Nephron progenitor cell (in vitro differentiated cells): ENCODE measurements at regions not wholly inside any gene's neighbourhood (a gene's known extent, or its start where the extent isn't known, plus 50 kb on each side); places are given as distances from the start of the nearest gene placed in this dataset.

Source experiments
- DNase-seq: peaks from one replicate; pipeline ENCODE4 v3.0.0; 2021
- H3K27ac Mint-ChIP-seq: 2 replicates; pipeline ENCODE4 v1.8.0; 2021; ENCODE audit warnings: mild to moderate bottlenecking, moderate library complexity, mixed read lengths
- H3K27me3 Mint-ChIP-seq: 2 replicates; pipeline ENCODE4 v1.8.0; 2021; ENCODE audit warnings: mild to moderate bottlenecking, low read depth, mixed read lengths; ENCODE audit not compliant: poor library complexity
- H3K36me3 Mint-ChIP-seq: 2 replicates; pipeline ENCODE4 v1.8.0; 2021; ENCODE audit warnings: low read depth, mixed read lengths
- H3K4me1 Mint-ChIP-seq: 2 replicates; pipeline ENCODE4 v1.8.0; 2021; ENCODE audit warnings: mixed read lengths
- H3K4me3 Mint-ChIP-seq: 2 replicates; pipeline ENCODE4 v1.8.0; 2021; ENCODE audit warnings: mild to moderate bottlenecking, moderate library complexity, mixed read lengths
- H3K9me3 Mint-ChIP-seq: 2 replicates; pipeline ENCODE4 v1.8.0; 2021; ENCODE audit warnings: mild to moderate bottlenecking, moderate library complexity, mixed read lengths
- TF ChIP-seq, protein P1 (sequence below): fragments of 200-600 bp; sonication (generic); IDR thresholded peaks from 2 replicates; pipeline ENCODE4 v1.5.0; 2021; ENCODE audit warnings: antibody characterized with exemption

DNA sequence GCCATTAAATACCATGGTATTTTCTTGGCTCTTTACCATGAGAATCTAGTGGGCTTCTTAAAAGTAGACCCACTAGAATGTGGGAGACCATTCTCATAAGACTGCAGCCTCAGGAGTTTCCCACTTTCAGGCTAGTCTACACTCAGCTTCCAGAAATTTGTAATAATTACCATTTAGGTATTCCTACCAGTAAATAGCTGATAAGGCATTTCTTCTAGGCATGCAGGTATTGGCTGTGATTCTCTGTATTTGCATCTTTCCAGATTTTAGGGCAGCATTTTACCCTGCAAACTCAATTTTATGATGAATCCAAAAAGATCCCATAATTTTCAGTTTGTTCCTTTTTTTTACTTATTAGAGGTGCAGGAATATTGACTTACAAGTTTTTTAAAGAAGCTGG is 496.6 kb downstream of the TRAM1L1 start:
- H3K27ac Mint-ChIP-seq = no peak overlapping the region
- H3K4me1 Mint-ChIP-seq = no peaks in the 10 kb centered on the region
- TF ChIP-seq, protein P1, sequence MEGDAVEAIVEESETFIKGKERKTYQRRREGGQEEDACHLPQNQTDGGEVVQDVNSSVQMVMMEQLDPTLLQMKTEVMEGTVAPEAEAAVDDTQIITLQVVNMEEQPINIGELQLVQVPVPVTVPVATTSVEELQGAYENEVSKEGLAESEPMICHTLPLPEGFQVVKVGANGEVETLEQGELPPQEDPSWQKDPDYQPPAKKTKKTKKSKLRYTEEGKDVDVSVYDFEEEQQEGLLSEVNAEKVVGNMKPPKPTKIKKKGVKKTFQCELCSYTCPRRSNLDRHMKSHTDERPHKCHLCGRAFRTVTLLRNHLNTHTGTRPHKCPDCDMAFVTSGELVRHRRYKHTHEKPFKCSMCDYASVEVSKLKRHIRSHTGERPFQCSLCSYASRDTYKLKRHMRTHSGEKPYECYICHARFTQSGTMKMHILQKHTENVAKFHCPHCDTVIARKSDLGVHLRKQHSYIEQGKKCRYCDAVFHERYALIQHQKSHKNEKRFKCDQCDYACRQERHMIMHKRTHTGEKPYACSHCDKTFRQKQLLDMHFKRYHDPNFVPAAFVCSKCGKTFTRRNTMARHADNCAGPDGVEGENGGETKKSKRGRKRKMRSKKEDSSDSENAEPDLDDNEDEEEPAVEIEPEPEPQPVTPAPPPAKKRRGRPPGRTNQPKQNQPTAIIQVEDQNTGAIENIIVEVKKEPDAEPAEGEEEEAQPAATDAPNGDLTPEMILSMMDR = no peak
- H3K9me3 Mint-ChIP-seq = no peaks in the 10 kb centered on the region
- H3K27me3 Mint-ChIP-seq = no peaks in the 10 kb centered on the region
- no peak for DNase-seq
- no peak overlapping the region for H3K4me3 Mint-ChIP-seq
- no peaks in the 10 kb centered on the region for H3K36me3 Mint-ChIP-seq

DNA sequence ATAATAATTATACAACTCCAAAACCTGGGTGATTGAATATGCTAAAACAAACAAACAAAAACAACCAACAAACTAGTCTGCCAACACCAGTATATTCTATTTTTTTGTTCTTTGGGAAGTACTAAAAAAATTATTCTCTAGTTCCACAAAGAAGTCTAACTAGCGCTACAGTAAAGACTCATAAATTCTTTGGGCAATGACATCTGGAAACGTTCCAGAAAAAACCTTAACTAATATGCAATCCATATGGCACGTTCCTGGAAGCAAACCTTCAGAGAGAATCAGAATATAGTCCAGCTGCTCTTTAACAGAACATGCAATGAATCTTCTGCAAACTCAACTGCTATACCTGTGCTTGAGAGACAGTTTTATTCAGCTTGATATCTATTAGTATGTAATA is 500.1 kb downstream of the TRAM1L1 start:
- no peak for DNase-seq
- Mint-ChIP-seq H3K27ac (no peak overlapping the region), H3K4me1 (no peaks in the 10 kb centered on the region), H3K27me3 (no peaks in the 10 kb centered on the region), H3K36me3 (no peaks in the 10 kb centered on the region), H3K9me3 (no peaks in the 10 kb centered on the region), H3K4me3 (no peak overlapping the region)
- TF ChIP-seq, protein P1 = no peak

DNA sequence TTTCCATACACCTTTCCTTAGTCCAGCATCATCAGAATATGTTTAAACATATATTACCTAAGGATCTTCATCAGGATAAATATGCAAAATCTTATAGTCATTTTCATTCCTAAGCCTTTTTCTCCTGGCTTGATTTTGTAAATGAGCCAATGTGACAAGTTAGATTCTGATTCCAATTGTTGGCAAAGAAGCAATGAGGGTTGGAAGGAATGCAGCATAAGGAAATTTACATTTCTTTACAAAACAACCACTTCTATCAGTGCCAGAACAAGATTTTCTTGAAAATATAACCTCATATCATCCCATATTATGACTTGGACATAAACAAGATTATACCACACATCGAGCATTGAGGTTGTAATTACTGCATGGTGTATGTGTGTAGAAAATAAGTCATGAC is 508.1 kb downstream of the TRAM1L1 start:
- no peak for DNase-seq
- Mint-ChIP-seq H3K36me3 (no peaks in the 10 kb centered on the region), H3K27ac (no peak overlapping the region), H3K4me1 (no peaks in the 10 kb centered on the region), H3K4me3 (no peak overlapping the region), H3K27me3 (peaks cover 3% of the 10 kb centered on the region), H3K9me3 (peaks cover 17% of the 10 kb centered on the region)
- TF ChIP-seq, protein P1 = no peak

DNA sequence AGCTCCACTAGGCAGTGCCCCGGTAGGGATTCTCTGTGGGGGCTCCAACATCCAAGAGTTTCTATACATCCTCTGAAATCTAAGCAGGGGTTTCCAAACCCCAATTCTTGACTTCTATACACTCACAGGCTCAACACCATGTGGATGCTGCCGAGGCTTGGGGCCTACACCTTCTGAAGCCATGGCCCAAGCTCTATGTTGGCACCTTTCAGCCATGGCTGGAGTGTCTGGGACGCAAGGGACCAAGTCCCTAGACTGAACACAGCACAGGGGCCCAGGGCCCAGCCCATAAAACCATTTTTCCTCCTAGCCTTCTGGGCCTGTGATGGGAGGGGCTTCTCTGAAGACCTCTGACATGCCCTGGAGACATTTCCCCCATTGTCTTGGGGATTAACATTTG is 511.8 kb downstream of the TRAM1L1 start:
- Mint-ChIP-seq H3K27ac (no peak overlapping the region), H3K4me3 (no peak overlapping the region), H3K27me3 (peaks cover 3% of the 10 kb centered on the region), H3K9me3 (peaks cover 21% of the 10 kb centered on the region), H3K4me1 (no peaks in the 10 kb centered on the region), H3K36me3 (no peaks in the 10 kb centered on the region)
- TF ChIP-seq, protein P1 = no peak
- DNase-seq = no peak

DNA sequence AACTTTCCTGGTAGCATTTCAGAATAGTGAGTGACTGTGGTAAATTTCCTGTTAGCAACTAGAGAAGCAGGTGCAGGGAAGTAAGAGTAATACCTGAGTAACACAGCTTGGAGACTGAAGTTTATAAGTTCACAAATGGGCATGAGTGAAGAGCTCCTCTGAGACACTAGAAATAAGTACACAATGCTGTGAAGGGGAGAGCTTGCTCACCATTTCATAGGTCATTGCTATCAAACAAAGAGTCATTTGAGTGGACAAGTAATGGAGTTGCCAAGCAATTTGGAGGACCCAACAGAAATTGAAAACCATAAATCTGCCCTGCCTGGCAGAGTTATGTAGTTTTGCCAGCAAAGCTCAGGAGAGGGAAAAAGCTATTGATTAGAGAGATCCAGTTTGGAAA is 523.6 kb downstream of the TRAM1L1 start:
- TF ChIP-seq, protein P1 = no peak
- Mint-ChIP-seq H3K4me1 (peaks cover 4% of the 10 kb centered on the region), H3K4me3 (no peak overlapping the region), H3K36me3 (no peaks in the 10 kb centered on the region), H3K27ac (no peak overlapping the region), H3K9me3 (peaks cover 23% of the 10 kb centered on the region), H3K27me3 (no peaks in the 10 kb centered on the region)
- no peak for DNase-seq

DNA sequence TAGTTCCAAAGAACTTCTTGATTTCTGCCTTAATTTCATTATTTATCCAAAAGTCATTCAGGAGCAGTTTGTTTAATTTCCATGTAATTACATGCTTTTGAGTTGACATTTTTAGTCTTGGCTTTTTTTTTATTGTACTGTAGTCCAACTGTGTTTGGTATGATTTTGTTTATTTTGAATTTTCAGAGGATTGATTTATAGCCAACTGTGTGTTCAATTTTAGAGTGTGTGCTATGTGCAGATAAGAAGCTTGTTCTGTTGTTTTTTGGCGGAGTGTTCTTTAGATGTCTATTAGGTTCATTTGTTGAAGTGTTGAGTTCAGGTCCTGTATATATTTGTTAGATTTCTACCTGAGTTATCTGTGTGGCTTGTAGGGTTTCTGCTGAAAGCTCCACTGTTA is 533.6 kb downstream of the TRAM1L1 start:
- Mint-ChIP-seq H3K36me3 (no peaks in the 10 kb centered on the region), H3K4me1 (no peaks in the 10 kb centered on the region), H3K9me3 (no peaks in the 10 kb centered on the region), H3K4me3 (no peak overlapping the region), H3K27me3 (peaks cover 3% of the 10 kb centered on the region), H3K27ac (no peak overlapping the region)
- TF ChIP-seq, protein P1 = no peak
- no peak for DNase-seq
